ENCODE measurements at regions not wholly inside any gene's neighbourhood (a gene's known extent, or its start where the extent isn't known, plus 50 kb on each side); places are given as distances from the start of the nearest gene placed in this dataset.

DNA sequence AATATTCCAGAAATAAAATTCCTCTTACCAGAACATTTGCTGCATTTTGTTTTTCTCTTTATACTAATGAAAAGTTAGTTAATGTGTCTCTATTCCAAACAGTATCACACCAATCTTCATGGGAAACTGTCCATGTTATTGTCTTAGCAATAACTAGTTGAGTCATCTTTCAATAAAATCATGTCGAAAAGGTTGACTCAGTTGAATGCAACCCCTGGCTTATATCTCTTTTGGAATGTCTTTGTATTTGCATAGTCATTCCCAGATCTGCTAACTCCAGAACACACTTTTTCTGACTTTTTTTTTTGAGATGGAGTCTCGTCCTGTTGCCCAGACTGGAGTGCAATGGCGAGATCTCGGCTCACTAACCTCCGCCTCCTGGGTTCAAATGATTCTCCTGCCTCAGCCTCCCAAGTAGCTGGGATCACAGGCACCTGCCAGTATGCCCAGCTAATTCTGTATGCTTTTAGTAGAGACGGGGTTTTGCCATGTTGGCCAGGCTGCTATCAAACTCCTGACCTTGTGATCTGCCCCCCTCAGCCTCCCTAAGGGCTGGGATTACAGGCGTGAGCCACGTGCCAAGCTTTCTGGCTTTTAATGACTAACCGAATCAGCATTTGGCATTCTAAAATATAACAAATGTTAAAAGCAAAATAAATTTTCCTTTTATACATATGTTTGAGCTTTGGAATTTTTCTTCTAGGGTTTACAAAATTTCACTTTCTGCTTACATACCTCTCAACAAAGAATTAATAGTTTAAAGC, 133.2 kb upstream of the GULP1 start:
- no peak for DNase-seq (ENCODE audit: extremely low spot score, unreplicated experiment)
- no peak overlapping the region for H3K4me3 Mint-ChIP-seq (ENCODE audit: unreplicated experiment)
- TF ChIP-seq, protein P1, sequence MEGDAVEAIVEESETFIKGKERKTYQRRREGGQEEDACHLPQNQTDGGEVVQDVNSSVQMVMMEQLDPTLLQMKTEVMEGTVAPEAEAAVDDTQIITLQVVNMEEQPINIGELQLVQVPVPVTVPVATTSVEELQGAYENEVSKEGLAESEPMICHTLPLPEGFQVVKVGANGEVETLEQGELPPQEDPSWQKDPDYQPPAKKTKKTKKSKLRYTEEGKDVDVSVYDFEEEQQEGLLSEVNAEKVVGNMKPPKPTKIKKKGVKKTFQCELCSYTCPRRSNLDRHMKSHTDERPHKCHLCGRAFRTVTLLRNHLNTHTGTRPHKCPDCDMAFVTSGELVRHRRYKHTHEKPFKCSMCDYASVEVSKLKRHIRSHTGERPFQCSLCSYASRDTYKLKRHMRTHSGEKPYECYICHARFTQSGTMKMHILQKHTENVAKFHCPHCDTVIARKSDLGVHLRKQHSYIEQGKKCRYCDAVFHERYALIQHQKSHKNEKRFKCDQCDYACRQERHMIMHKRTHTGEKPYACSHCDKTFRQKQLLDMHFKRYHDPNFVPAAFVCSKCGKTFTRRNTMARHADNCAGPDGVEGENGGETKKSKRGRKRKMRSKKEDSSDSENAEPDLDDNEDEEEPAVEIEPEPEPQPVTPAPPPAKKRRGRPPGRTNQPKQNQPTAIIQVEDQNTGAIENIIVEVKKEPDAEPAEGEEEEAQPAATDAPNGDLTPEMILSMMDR (IDR thresholded peaks at IDR 0.05) = no peak
- H3K9me3 Mint-ChIP-seq (ENCODE audit: unreplicated experiment) = no peaks in the 10 kb centered on the region
- no peaks in the 10 kb centered on the region for H3K4me1 Mint-ChIP-seq (ENCODE audit: unreplicated experiment)
- no peak overlapping the region for H3K27ac Mint-ChIP-seq (ENCODE audit: unreplicated experiment)
- H3K36me3 Mint-ChIP-seq (ENCODE audit: unreplicated experiment) = no peaks in the 10 kb centered on the region
- no peaks in the 10 kb centered on the region for H3K27me3 Mint-ChIP-seq (ENCODE audit: unreplicated experiment)

DNA sequence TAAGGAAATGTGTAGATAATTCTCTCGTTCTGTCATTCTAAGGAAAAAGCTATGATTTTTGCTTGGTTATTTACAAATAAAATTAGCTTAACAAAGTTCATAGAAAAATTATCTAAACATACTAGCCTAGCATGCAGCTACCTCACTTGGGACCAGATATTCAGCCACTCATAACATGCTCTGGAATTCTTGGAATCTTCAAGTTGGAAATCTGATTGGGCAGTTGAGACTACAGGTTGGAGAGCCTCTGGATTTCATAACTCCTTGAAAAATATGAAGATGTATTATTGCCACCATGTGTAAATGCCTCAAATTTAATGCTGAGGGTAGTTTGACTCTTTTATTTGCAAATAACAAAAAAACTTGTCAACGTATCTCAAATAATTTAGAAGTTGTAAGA, 132.2 kb upstream of the GULP1 start:
- H3K9me3 Mint-ChIP-seq (ENCODE audit: unreplicated experiment) = no peaks in the 10 kb centered on the region
- H3K27me3 Mint-ChIP-seq (ENCODE audit: unreplicated experiment) = no peaks in the 10 kb centered on the region
- H3K4me3 Mint-ChIP-seq (ENCODE audit: unreplicated experiment) = no peak overlapping the region
- DNase-seq (ENCODE audit: extremely low spot score, unreplicated experiment) = no peak
- no peak overlapping the region for H3K27ac Mint-ChIP-seq (ENCODE audit: unreplicated experiment)
- H3K4me1 Mint-ChIP-seq (ENCODE audit: unreplicated experiment) = no peaks in the 10 kb centered on the region
- no peaks in the 10 kb centered on the region for H3K36me3 Mint-ChIP-seq (ENCODE audit: unreplicated experiment)
- TF ChIP-seq, protein P1 (IDR thresholded peaks at IDR 0.05) = no peak

DNA sequence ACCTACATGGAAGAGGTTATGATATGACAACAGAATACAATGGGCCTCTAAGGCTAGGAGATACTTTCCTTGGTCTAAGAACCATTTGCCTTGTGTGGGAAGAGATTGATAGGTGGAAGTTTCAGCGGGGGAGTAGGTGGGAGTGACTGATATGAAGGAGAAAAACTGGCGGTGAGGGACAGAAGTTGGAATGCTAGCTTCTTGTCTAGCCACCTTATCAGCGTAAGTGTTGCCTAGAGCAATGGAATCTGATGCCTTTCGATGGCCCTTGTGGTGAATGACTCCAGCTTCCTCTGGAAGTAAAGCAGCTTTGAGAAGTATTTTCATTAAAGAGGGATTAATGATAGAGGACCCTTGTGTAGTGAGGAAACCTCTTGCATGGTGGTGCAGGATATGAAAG, 121.3 kb upstream of the GULP1 start:
- no peaks in the 10 kb centered on the region for H3K27me3 Mint-ChIP-seq (ENCODE audit: unreplicated experiment)
- no peaks in the 10 kb centered on the region for H3K4me1 Mint-ChIP-seq (ENCODE audit: unreplicated experiment)
- TF ChIP-seq, protein P1 (IDR thresholded peaks at IDR 0.05) = no peak
- no peak overlapping the region for H3K4me3 Mint-ChIP-seq (ENCODE audit: unreplicated experiment)
- no peak overlapping the region for H3K27ac Mint-ChIP-seq (ENCODE audit: unreplicated experiment)
- peaks cover 2% of the 10 kb centered on the region for H3K36me3 Mint-ChIP-seq (ENCODE audit: unreplicated experiment)
- H3K9me3 Mint-ChIP-seq (ENCODE audit: unreplicated experiment) = peaks cover 6% of the 10 kb centered on the region
- no peak for DNase-seq (ENCODE audit: extremely low spot score, unreplicated experiment)

DNA sequence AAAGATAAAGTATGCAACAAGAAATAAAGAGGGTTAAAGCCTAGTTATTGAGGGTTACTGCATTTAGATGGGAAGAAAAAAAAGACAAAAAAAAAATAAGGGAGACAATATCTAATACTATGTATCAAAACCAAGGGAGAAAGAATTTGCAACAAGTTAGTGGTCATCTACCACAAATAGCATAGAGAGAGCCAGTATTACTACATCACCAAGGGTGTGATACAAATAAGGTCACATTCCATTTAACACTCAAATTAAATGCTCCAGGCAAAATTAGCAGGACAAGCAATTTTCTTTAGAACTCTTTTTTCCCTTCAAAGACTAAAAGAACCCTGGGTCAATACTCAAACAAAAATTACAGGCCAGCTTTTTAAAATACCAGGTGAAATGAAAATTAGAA, 115.1 kb upstream of the GULP1 start:
- no peak for DNase-seq (ENCODE audit: extremely low spot score, unreplicated experiment)
- H3K4me3 Mint-ChIP-seq (ENCODE audit: unreplicated experiment) = no peak overlapping the region
- TF ChIP-seq, protein P1 (IDR thresholded peaks at IDR 0.05) = no peak
- H3K9me3 Mint-ChIP-seq (ENCODE audit: unreplicated experiment) = peaks cover 5% of the 10 kb centered on the region
- H3K4me1 Mint-ChIP-seq (ENCODE audit: unreplicated experiment) = peaks cover 8% of the 10 kb centered on the region
- H3K36me3 Mint-ChIP-seq (ENCODE audit: unreplicated experiment) = no peaks in the 10 kb centered on the region
- H3K27me3 Mint-ChIP-seq (ENCODE audit: unreplicated experiment) = no peaks in the 10 kb centered on the region
- no peak overlapping the region for H3K27ac Mint-ChIP-seq (ENCODE audit: unreplicated experiment)

DNA sequence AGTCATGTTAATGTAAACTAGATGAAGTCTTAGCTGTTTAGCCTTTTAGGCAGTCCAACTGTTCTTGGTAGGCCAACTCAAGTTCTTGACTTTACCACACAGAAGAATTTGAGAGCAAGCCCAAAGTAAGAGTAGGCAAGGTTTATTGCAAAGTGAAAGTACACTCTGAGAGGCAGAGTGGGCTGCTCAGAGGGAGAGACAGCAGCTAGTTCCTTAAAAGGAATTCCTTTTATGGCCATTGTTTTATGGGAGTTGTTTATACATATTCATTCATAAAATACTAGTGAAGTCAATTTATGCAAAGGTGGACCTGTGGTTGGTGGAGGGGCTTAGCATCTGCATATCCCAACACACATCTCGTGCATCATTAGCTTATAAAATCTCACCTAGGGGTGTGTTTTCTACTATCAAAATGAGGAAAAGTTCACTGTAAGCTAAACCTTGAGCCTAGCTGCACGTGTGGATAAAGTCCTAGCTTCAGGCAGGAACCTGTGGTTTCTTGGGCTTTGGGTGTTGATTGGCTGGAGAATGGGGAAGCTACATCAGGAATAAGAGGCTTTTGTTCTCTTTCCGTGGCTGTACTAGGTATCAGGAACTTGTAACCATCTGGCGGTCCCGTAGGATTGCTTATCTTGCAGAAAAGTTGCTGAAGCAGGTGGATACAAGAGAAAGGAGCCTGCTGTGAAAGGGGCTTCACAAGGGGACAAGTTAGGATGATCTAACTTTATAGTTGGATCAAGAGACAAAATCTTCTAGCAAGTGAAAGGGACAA, 110.4 kb upstream of the GULP1 start:
- peaks cover 8% of the 10 kb centered on the region for H3K4me1 Mint-ChIP-seq (ENCODE audit: unreplicated experiment)
- DNase-seq (ENCODE audit: extremely low spot score, unreplicated experiment) = no peak
- H3K9me3 Mint-ChIP-seq (ENCODE audit: unreplicated experiment) = peaks cover 7% of the 10 kb centered on the region
- H3K4me3 Mint-ChIP-seq (ENCODE audit: unreplicated experiment) = no peak overlapping the region
- no peak overlapping the region for H3K27ac Mint-ChIP-seq (ENCODE audit: unreplicated experiment)
- no peaks in the 10 kb centered on the region for H3K36me3 Mint-ChIP-seq (ENCODE audit: unreplicated experiment)
- TF ChIP-seq, protein P1 (IDR thresholded peaks at IDR 0.05) = no peak
- H3K27me3 Mint-ChIP-seq (ENCODE audit: unreplicated experiment) = no peaks in the 10 kb centered on the region
